SU-DHL-6 (cell line): ENCODE measurements at regions not wholly inside any gene's neighbourhood (a gene's known extent, or its start where the extent isn't known, plus 50 kb on each side); places are given as distances from the start of the nearest gene placed in this dataset.

Source experiments
- H2AFZ ChIP-seq: fragments of 200-600 bp; sonication (generic); 2 replicates; pipeline ENCODE4 v1.6.1; 2014; ENCODE audit warnings: low read depth, mild to moderate bottlenecking, moderate library complexity, mixed read lengths, antibody characterized with exemption, low read length; ENCODE audit not compliant: severe bottlenecking
- H3F3A ChIP-seq: fragments of 200-600 bp; shearing (Covaris generic); 2 replicates; pipeline ENCODE4 v1.6.0; 2016; ENCODE audit warnings: antibody characterized with exemption, mild to moderate bottlenecking; ENCODE audit not compliant: insufficient read depth
- H3K27ac ChIP-seq: fragments of 200-600 bp; sonication (generic); 2 replicates; pipeline ENCODE4 v1.5.1; 2016; ENCODE audit warnings: low read depth, mild to moderate bottlenecking, low read length, moderate library complexity, mixed read lengths
- H3K27me3 ChIP-seq: fragments of 200-600 bp; sonication (generic), shearing (Covaris generic); 2 replicates; pipeline ENCODE4 v1.6.0; 2014; ENCODE audit warnings: mild to moderate bottlenecking, low read length
- H3K36me3 ChIP-seq: fragments of 200-600 bp; sonication (generic); 2 replicates; pipeline ENCODE4 v1.6.1; 2014; ENCODE audit warnings: mild to moderate bottlenecking, low read length, mixed read lengths
- H3K4me2 ChIP-seq: fragments of 300-600, 200-600 bp; shearing (Covaris generic), sonication (generic); 2 replicates; pipeline ENCODE4 v1.6.0; 2014; ENCODE audit warnings: low read length, low read depth, mild to moderate bottlenecking; ENCODE audit not compliant: poor library complexity, severe bottlenecking
- H3K4me3 ChIP-seq: fragments of 200-600 bp; sonication (generic); 2 replicates; pipeline ENCODE4 v1.5.1; 2014; ENCODE audit warnings: antibody characterized with exemption, low read length, mild to moderate bottlenecking, mixed read lengths; ENCODE audit not compliant: insufficient read depth, poor library complexity, severe bottlenecking
- H3K79me2 ChIP-seq: fragments of 200-600 bp; sonication (generic); 2 replicates; pipeline ENCODE4 v1.6.1; 2014; ENCODE audit warnings: mild to moderate bottlenecking, low read length, moderate library complexity; ENCODE audit not compliant: insufficient read depth
- H3K9ac ChIP-seq: fragments of 200-600 bp; sonication (generic); 2 replicates; pipeline ENCODE4 v1.7.0; 2014; ENCODE audit warnings: mild to moderate bottlenecking, low read length
- H3K9me2 ChIP-seq: fragments of 200-600 bp; sonication (generic); replicated peaks from 2 replicates; pipeline ENCODE4 v1.6.1; 2014; ENCODE audit warnings: low read length; ENCODE audit not compliant: insufficient read depth
- H3K9me3 ChIP-seq: fragments of 200-600 bp; sonication (generic); 2 replicates; pipeline ENCODE4 v1.6.1; 2014; ENCODE audit warnings: low read length, mixed read lengths; ENCODE audit not compliant: insufficient read depth
- H4K20me1 ChIP-seq: fragments of 200-600 bp; sonication (generic); 2 replicates; pipeline ENCODE4 v1.6.1; 2014; ENCODE audit warnings: low read depth, mild to moderate bottlenecking, antibody characterized with exemption, low read length, moderate library complexity, mixed read lengths
- CTCF ChIP-seq: fragments of 200-600 bp; sonication (generic); IDR thresholded peaks from one replicate; pipeline ENCODE4 v1.5.1; 2017; ENCODE audit warnings: antibody characterized with exemption, mild to moderate bottlenecking, low read length, moderate library complexity; ENCODE audit not compliant: insufficient read depth, poor library complexity, severe bottlenecking
- EZH2phosphoT487 ChIP-seq: fragments of 200-600 bp; sonication (generic), shearing (Covaris generic); conservative IDR thresholded peaks from 2 replicates; pipeline ENCODE4 v1.6.1; 2018; ENCODE audit warnings: mild to moderate bottlenecking, antibody characterized with exemption, low read length, moderate library complexity, mixed read lengths

GRCh38 chr1:193434319-193434718 lies 247.9 kb upstream of the B3GALT2 start:
- no peaks in the 10 kb centered on the region for H3K79me2 ChIP-seq
- no peak overlapping the region for H3K4me3 ChIP-seq
- no peaks in the 10 kb centered on the region for H3K9me2 ChIP-seq
- H3F3A ChIP-seq = no peaks in the 10 kb centered on the region
- H2AFZ ChIP-seq = no peak overlapping the region
- no peak overlapping the region for H3K4me2 ChIP-seq
- no peak overlapping the region for H3K27ac ChIP-seq
- H4K20me1 ChIP-seq = no peaks in the 10 kb centered on the region
- H3K36me3 ChIP-seq = no peaks in the 10 kb centered on the region; the same call in 1 of the 2 replicates
- no peaks in the 10 kb centered on the region for H3K27me3 ChIP-seq
- H3K9ac ChIP-seq = no peak overlapping the region
- peaks cover 25% of the 10 kb centered on the region; the same call in 1 of the 2 replicates for H3K9me3 ChIP-seq
- TF ChIP-seq EZH2phosphoT487 (no peak), CTCF (no peak)

GRCh38 chr1:193433599-193433998 lies 247.2 kb upstream of the B3GALT2 start:
- Histone ChIP-seq H4K20me1 (no peaks in the 10 kb centered on the region), H3K9ac (no peak overlapping the region), H3K27me3 (no peaks in the 10 kb centered on the region), H3K36me3 (no peaks in the 10 kb centered on the region; the same call in 1 of the 2 replicates), H3K4me3 (no peak overlapping the region), H2AFZ (no peak overlapping the region), H3K79me2 (no peaks in the 10 kb centered on the region), H3K9me2 (no peaks in the 10 kb centered on the region), H3F3A (no peaks in the 10 kb centered on the region), H3K4me2 (no peak overlapping the region), H3K27ac (no peak overlapping the region), H3K9me3 (peaks cover 25% of the 10 kb centered on the region; the same call in 1 of the 2 replicates)
- TF ChIP-seq CTCF (no peak), EZH2phosphoT487 (no peak)

DNA sequence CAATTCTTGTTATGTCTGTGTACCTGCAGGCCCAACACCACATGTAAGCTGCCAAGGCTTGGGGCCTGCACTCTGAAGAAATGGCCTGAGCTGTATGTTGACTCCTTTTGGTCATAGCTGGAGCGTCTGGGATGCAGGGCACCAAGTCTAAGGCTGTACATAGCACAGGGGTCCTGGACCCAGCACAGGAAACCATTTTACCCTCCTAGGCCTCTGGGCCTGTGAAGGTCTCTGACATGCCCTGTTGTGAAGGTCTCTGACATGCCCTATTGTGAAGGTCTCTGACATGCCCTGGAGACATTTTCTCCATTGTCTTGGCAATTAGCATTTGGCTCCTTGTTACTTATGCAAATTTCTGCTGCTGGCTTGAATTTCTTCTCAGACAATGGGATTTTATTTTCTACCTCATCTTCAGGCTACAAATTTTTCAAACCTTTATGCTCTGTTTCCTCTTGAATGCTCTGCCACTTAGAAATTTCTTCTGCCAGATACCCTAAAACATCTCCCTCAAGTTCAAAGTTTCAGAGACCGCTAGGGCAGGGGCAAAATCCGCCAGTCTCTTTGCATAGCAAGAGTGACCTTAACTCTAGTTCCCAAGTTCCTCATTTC lies 246.7 kb upstream of the B3GALT2 start:
- H3K9ac ChIP-seq = no peak overlapping the region
- no peaks in the 10 kb centered on the region; the same call in 1 of the 2 replicates for H3K36me3 ChIP-seq
- H2AFZ ChIP-seq = no peak overlapping the region
- H3F3A ChIP-seq = no peaks in the 10 kb centered on the region
- H3K4me3 ChIP-seq = no peak overlapping the region
- H3K27me3 ChIP-seq = no peaks in the 10 kb centered on the region
- no peak for TF ChIP-seq EZH2phosphoT487
- TF ChIP-seq CTCF = no peak
- peaks cover 25% of the 10 kb centered on the region; the same call in 1 of the 2 replicates for H3K9me3 ChIP-seq
- H3K79me2 ChIP-seq = no peaks in the 10 kb centered on the region
- H3K4me2 ChIP-seq = no peak overlapping the region
- no peaks in the 10 kb centered on the region for H4K20me1 ChIP-seq
- no peaks in the 10 kb centered on the region for H3K9me2 ChIP-seq
- no peak overlapping the region for H3K27ac ChIP-seq
